Activated B cell treated with CpG ODN at 0.5 μM for 24 hours (primary cell): ENCODE measurements at regions not wholly inside any gene's neighbourhood (a gene's known extent, or its start where the extent isn't known, plus 50 kb on each side); places are given as distances from the start of the nearest gene placed in this dataset.

ENCODE experiments used
- ATAC-seq: fragments of 200-7000 bp; cut with Tn5 transposase; one replicate; pipeline ENCODE4 v1.10.0; 2021; ENCODE audit warnings: low read depth, mild to moderate bottlenecking, moderate library complexity
- CTCF ChIA-PET: fragments of 350-600 bp; sonication (Branson Sonifier 250); formaldehyde crosslinking; loops from one replicate; lab custom pipeline; 2021; ENCODE audit warnings: antibody characterized with exemption; lab: Charles Lee
- POLR2A ChIA-PET: fragments of 350-600 bp; sonication (Branson Sonifier 250); formaldehyde crosslinking; loops from one replicate; lab custom pipeline; 2021; ENCODE audit warnings: antibody characterized with exemption; lab: Charles Lee
- DNase-seq: peaks from one replicate; pipeline ENCODE4 v3.0.0; 2022
- H3K27ac Mint-ChIP-seq: one replicate; pipeline ENCODE4 v1.8.0; 2020; ENCODE audit warnings: mixed read lengths
- H3K27me3 Mint-ChIP-seq: one replicate; pipeline ENCODE4 v1.8.0; 2021; ENCODE audit warnings: mixed read lengths
- H3K36me3 Mint-ChIP-seq: one replicate; pipeline ENCODE4 v1.8.0; 2021; ENCODE audit warnings: low read depth, mixed read lengths
- H3K4me1 Mint-ChIP-seq: one replicate; pipeline ENCODE4 v1.8.0; 2021; ENCODE audit warnings: mixed read lengths
- H3K4me3 Mint-ChIP-seq: one replicate; pipeline ENCODE4 v1.8.0; 2020; ENCODE audit warnings: mild to moderate bottlenecking, mixed read lengths
- H3K9me3 Mint-ChIP-seq: one replicate; pipeline ENCODE4 v1.8.0; 2020; ENCODE audit warnings: mixed read lengths
- CTCF ChIP-seq: fragments of 200-600 bp; IDR thresholded peaks from one replicate; pipeline ENCODE4 v1.8.0; 2022; ENCODE audit warnings: antibody characterized with exemption, mild to moderate bottlenecking
- intact Hi-C: fragments of 100-400 bp; cut with micrococcal nuclease; formaldehyde crosslinking; loops from one replicate; pipeline ENCODE4 v1.15.1; 2024

- Mint-ChIP-seq H3K36me3 (no peaks in the 10 kb centered on the region), H3K4me1 (no peaks in the 10 kb centered on the region), H3K4me3 (no peak overlapping the region), H3K27ac (no peak overlapping the region), H3K27me3 (no peaks in the 10 kb centered on the region), H3K9me3 (no peaks in the 10 kb centered on the region)
- ChIA-PET CTCF (no interaction called here), POLR2A (no interaction called here)
- intact Hi-C loops: no loop called here
- no peak for TF ChIP-seq CTCF
- no peak for ATAC-seq
- no peak for DNase-seq
Observed at GRCh38 chr5:8879248-8879647, 666.6 kb downstream of the SEMA5A start.

- H3K9me3 Mint-ChIP-seq: peaks cover 6% of the 10 kb centered on the region
- CTCF ChIA-PET: no interaction called here
- no peaks in the 10 kb centered on the region for H3K36me3 Mint-ChIP-seq
- TF ChIP-seq CTCF: no peak
- no peak for DNase-seq
- H3K4me1 Mint-ChIP-seq: no peaks in the 10 kb centered on the region
- POLR2A ChIA-PET: no interaction called here
- intact Hi-C loops: no loop called here
- no peaks in the 10 kb centered on the region for H3K27me3 Mint-ChIP-seq
- no peak overlapping the region for H3K27ac Mint-ChIP-seq
- no peak for ATAC-seq
- H3K4me3 Mint-ChIP-seq: no peak overlapping the region
Observed at GRCh38 chr5:8884029-8884428, 661.8 kb downstream of the SEMA5A start.

DNA sequence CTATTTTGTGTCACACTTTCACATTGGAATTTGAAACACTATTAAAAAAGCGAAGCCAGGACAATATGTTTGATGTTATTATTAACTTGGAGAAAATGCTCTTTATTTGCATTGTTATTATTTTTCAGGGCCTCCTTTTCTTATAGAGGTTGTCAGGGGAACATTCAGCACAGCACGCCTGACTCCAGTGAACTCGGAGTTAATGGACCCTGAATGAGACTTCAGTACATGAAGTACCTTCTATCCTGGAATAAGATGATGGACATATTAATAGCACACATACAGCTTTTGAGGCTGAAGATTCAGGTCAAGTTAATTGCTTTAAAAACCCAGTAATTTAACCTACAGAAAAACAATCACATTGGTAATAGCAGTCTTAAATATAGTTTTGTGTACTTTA is 652.9 kb downstream of the SEMA5A start:
- no peaks in the 10 kb centered on the region for H3K36me3 Mint-ChIP-seq
- intact Hi-C loops: no loop called here
- ChIA-PET CTCF (no interaction called here), POLR2A (no interaction called here)
- no peak overlapping the region for H3K4me3 Mint-ChIP-seq
- no peaks in the 10 kb centered on the region for H3K9me3 Mint-ChIP-seq
- H3K27me3 Mint-ChIP-seq: no peaks in the 10 kb centered on the region
- DNase-seq (no peak), ATAC-seq (no peak)
- no peaks in the 10 kb centered on the region for H3K4me1 Mint-ChIP-seq
- no peak for TF ChIP-seq CTCF
- H3K27ac Mint-ChIP-seq: no peak overlapping the region

DNA sequence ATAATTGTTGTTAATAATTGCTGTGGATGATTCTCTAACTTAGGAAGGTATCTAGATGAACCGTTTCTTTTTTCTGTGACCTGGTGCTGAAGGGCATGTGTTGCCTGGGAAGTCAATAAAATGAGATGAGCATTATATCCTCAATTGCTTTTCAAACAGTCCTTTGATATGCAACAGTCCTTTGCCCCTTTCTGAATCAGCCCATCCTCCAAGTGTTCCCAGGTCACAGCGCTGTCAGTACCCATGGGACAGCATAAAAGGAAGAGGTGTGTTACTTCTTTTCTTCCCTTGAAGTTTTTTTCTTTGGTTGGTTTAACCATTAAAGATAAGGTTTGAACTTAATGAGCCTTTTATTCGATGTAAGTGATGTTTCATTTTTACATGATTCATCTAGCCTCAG is 651.8 kb downstream of the SEMA5A start:
- no peak overlapping the region for H3K4me3 Mint-ChIP-seq
- no peak overlapping the region for H3K27ac Mint-ChIP-seq
- intact Hi-C loops: no loop called here

DNA sequence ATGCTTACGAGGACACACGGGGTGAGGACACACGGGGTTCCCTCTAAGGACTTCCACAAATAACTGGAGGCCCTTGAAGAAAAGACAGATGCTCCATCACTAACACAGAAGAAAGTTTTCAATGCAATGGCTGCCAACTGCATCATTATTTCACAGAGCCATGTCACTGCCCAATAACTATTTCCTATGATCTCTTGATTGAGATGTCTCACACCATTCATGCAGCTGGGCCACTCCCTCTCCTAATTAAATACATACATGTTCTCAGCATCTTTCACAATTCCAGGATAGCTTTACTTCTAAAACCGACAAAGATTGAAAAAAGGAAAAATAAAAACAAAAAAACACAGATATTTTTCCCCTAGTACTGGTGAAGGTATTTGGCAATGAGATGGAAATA is 650.8 kb downstream of the SEMA5A start:
- Mint-ChIP-seq H3K36me3 (no peaks in the 10 kb centered on the region), H3K27me3 (no peaks in the 10 kb centered on the region), H3K4me3 (no peak overlapping the region), H3K4me1 (no peaks in the 10 kb centered on the region), H3K27ac (no peak overlapping the region), H3K9me3 (no peaks in the 10 kb centered on the region)
- ATAC-seq: no peak
- intact Hi-C loops: no loop called here
- no peak for TF ChIP-seq CTCF
- ChIA-PET CTCF (no interaction called here), POLR2A (no interaction called here)
- no peak for DNase-seq

More for the DNA sequence above, 651.8 kb downstream of the SEMA5A start:
- no peaks in the 10 kb centered on the region for H3K4me1 Mint-ChIP-seq
- TF ChIP-seq CTCF: no peak
- H3K9me3 Mint-ChIP-seq: no peaks in the 10 kb centered on the region
- ChIA-PET POLR2A (no interaction called here), CTCF (no interaction called here)
- H3K36me3 Mint-ChIP-seq: no peaks in the 10 kb centered on the region
- DNase-seq: no peak
- ATAC-seq: no peak
- no peaks in the 10 kb centered on the region for H3K27me3 Mint-ChIP-seq
